Esophagus squamous epithelium (tissue), 5 donors: ENCODE measurements at regions not wholly inside any gene's neighbourhood (a gene's known extent, or its start where the extent isn't known, plus 50 kb on each side); places are given as distances from the start of the nearest gene placed in this dataset.
"Not testable (repeated sequence)": the region's sequence is repeated elsewhere in the genome, so short reads cannot be mapped to it uniquely, and the experiment has no call there.

Experiments
- DNase-seq: peaks from one replicate; lab custom pipeline; 2025; lab: John Stamatoyannopoulos, UW
- H3K27ac ChIP-seq, 4 donors: fragments of 200-600 bp; sonication (generic); one replicate each; pipeline ENCODE4 v1.5.1; 2016 to 2019; ENCODE audit warnings: mild to moderate bottlenecking in 1 of 4
- H3K27me3 ChIP-seq, 4 donors: fragments of 200-600 bp; sonication (generic); 1 replicate in 3 of 4; 2 replicates in 1 of 4; pipeline versions ENCODE4 v1.5.1 to v1.6.0; 2017 to 2021; ENCODE audit warnings: antibody characterized with exemption in 1 of 4
- H3K36me3 ChIP-seq, 3 donors: fragments of 200-600 bp; sonication (generic); one replicate each; pipeline ENCODE4 v1.5.1; 2016 to 2019
- H3K4me1 ChIP-seq, 3 donors: fragments of 200-600 bp; sonication (generic); one replicate each; pipeline ENCODE4 v1.5.1; 2017 to 2019
- H3K4me3 ChIP-seq, 4 donors: fragments of 200-600 bp; sonication (generic); 1 replicate in 3 of 4; 2 replicates in 1 of 4; pipeline ENCODE4 v1.5.1; 2016 to 2019; ENCODE audit warnings: mild to moderate bottlenecking in 2 of 4, moderate library complexity in 1 of 4
- H3K9me3 ChIP-seq, 3 donors: fragments of 200-600 bp; sonication (generic); one replicate each; pipeline ENCODE4 v1.5.1; 2016 to 2019
- POLR2A ChIP-seq, 4 donors: fragments of 450-650 bp; IDR thresholded peaks; one replicate each; pipeline ENCODE4 v1.6.1; 2017; ENCODE audit warnings: antibody characterized with exemption in 4 of 4, mild to moderate bottlenecking in 4 of 4, moderate library complexity in 3 of 4
- WGBS, 2 donors: methylation state at CpG; one replicate each; pipeline ENCODE4 v1.1.5; 2018; 5-methylcytosine and 5-hydroxymethylcytosine counted together
- intact Hi-C: fragments of 100-400 bp; cut with DNase I; formaldehyde crosslinking; loops from one replicate; pipeline ENCODE4 v1.15.0; 2022
- TF ChIP-seq, protein P1 (sequence below), 6 experiments: fragments of 450-650 bp in 4 of 6; fragments of 200-600 bp in 2 of 6; sonication (generic) in 2 of 6; IDR thresholded peaks; one replicate each; pipeline ENCODE4 v1.5.1; 2016 to 2019; ENCODE audit warnings: antibody characterized with exemption in 6 of 6, mild to moderate bottlenecking in 4 of 6, moderate library complexity in 4 of 6
- donor health status: DM: yes; HTN: yes; CAD: no.

GRCh38 chr13:56530096-56530495, 610.6 kb upstream of the PRR20A start:
- Histone ChIP-seq H3K4me3 (no peak overlapping the region), H3K36me3 (no peaks in the 10 kb centered on the region), H3K27ac (no peak overlapping the region), H3K9me3 (no peaks in the 10 kb centered on the region), H3K27me3 (no peaks in the 10 kb centered on the region), H3K4me1 (no peaks in the 10 kb centered on the region)
- TF ChIP-seq, protein P1, sequence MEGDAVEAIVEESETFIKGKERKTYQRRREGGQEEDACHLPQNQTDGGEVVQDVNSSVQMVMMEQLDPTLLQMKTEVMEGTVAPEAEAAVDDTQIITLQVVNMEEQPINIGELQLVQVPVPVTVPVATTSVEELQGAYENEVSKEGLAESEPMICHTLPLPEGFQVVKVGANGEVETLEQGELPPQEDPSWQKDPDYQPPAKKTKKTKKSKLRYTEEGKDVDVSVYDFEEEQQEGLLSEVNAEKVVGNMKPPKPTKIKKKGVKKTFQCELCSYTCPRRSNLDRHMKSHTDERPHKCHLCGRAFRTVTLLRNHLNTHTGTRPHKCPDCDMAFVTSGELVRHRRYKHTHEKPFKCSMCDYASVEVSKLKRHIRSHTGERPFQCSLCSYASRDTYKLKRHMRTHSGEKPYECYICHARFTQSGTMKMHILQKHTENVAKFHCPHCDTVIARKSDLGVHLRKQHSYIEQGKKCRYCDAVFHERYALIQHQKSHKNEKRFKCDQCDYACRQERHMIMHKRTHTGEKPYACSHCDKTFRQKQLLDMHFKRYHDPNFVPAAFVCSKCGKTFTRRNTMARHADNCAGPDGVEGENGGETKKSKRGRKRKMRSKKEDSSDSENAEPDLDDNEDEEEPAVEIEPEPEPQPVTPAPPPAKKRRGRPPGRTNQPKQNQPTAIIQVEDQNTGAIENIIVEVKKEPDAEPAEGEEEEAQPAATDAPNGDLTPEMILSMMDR (IDR thresholded peaks at IDR 0.05) = no peak
- no peak for TF ChIP-seq POLR2A (IDR thresholded peaks at IDR 0.05)
- WGBS, 2 donors = 100% methylated on average over 1 of the region's 1 CpG
- no peak for DNase-seq
- intact Hi-C loops = no loop called here

DNA sequence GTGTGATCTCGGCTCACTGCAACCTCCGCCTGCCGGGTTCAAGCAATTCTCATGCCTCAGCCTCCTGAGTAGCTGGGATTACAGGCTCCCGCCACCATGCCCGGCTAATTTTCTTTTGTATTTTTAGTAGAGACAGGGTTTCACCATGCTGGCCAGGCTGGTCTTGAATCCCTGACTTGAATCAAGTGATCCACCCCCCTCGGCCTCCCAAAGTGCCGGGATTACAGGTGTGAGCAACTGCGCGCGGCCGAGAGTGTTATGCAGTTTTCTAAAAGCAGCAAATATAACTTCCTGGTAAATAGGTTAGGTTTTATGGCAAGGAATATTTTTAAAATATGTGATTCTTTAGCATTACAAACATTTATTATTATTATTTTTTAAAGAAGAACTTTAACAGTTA, 592.8 kb upstream of the PRR20A start:
- H3K9me3 ChIP-seq, H3K27me3 ChIP-seq, intact Hi-C loops, H3K36me3 ChIP-seq, H3K4me3 ChIP-seq, H3K4me1 ChIP-seq, DNase-seq, H3K27ac ChIP-seq: not testable (repeated sequence)
- WGBS, 2 donors = 93 to 95% methylated on average over 11 of the region's 11 CpGs

- no peak for DNase-seq
- TF ChIP-seq, protein P1 (IDR thresholded peaks at IDR 0.05) = no peak
- TF ChIP-seq POLR2A (IDR thresholded peaks at IDR 0.05) = no peak
- no peak overlapping the region for H3K27ac ChIP-seq
These were observed 581.9 kb upstream of the PRR20A start for GRCh38 chr13:56558698-56559320.

DNA sequence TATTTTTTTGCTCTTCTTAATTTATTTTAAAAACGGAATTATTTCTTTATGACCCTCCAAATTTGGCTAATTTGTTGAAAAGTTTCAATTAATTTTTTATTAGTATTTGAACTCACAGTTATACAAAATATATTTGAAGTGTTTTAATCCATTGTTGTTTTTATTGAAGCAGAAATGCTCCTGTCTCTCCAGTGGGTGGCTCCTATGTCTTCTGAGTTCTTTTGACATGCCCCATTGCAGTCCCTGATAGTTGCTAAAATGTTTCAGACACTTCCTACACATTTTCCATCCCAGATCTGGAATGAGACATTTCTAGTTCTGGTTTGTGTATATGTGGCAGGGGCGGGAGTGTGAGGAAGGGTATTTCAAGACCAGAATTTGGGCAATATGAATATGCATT, 579.4 kb upstream of the PRR20A start:
- H3K4me1 ChIP-seq = no peaks in the 10 kb centered on the region
- TF ChIP-seq, protein P1 (IDR thresholded peaks at IDR 0.05) = no peak
- no peak for TF ChIP-seq POLR2A (IDR thresholded peaks at IDR 0.05)
- 62 to 66% methylated on average over 2 of the region's 2 CpGs for WGBS, 2 donors
- no peaks in the 10 kb centered on the region for H3K36me3 ChIP-seq
- H3K27ac ChIP-seq = no peak overlapping the region
- no peaks in the 10 kb centered on the region for H3K27me3 ChIP-seq
- intact Hi-C loops = no loop called here
- H3K4me3 ChIP-seq = no peak overlapping the region
- no peaks in the 10 kb centered on the region for H3K9me3 ChIP-seq
- DNase-seq = no peak

More at GRCh38 chr13:56558698-56559320, 581.9 kb upstream of the PRR20A start:
- Histone ChIP-seq H3K4me1 (no peaks in the 10 kb centered on the region), H3K27me3 (no peaks in the 10 kb centered on the region), H3K9me3 (no peaks in the 10 kb centered on the region), H3K36me3 (no peaks in the 10 kb centered on the region), H3K4me3 (no peak overlapping the region)
- 45 to 66% methylated on average over 2 to 4 of the region's 4 CpGs for WGBS, 2 donors
- intact Hi-C loops = no loop called here

GRCh38 chr13:56563663-56564062, 577.1 kb upstream of the PRR20A start:
- no peaks in the 10 kb centered on the region for H3K36me3 ChIP-seq
- DNase-seq = no peak
- no peaks in the 10 kb centered on the region for H3K4me1 ChIP-seq
- no peaks in the 10 kb centered on the region for H3K27me3 ChIP-seq
- TF ChIP-seq, protein P1 (IDR thresholded peaks at IDR 0.05) = no peak
- no peak for TF ChIP-seq POLR2A (IDR thresholded peaks at IDR 0.05)
- intact Hi-C loops = no loop called here
- no peaks in the 10 kb centered on the region for H3K9me3 ChIP-seq
- 44 to 56% methylated on average over 4 of the region's 4 CpGs for WGBS, 2 donors
- H3K4me3 ChIP-seq = no peak overlapping the region
- no peak overlapping the region for H3K27ac ChIP-seq

DNA sequence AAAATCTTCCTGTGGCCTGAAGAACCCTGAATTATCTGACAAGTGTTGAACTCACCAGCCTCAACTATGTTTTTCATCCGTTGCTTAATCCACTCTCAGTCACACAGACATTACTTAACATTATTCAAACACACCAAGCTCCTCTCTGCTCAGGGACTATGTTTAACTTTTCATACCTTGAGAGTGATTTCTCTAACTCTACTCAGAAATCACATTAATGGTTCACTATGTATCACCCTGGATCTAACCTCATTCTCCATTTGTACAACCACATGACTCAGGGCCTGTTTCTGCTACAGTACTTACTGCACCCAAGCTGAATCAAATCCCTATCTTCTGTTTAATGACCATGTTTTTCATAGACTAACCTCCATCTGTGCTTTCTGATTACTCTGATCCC, 553.7 kb upstream of the PRR20A start:
- DNase-seq = no peak
- intact Hi-C loops = no loop called here
- TF ChIP-seq POLR2A (IDR thresholded peaks at IDR 0.05) = no peak
- TF ChIP-seq, protein P1 (IDR thresholded peaks at IDR 0.05) = no peak
- H3K27ac ChIP-seq = no peak overlapping the region
- H3K4me1 ChIP-seq = no peaks in the 10 kb centered on the region
- H3K27me3 ChIP-seq = no peaks in the 10 kb centered on the region
- H3K9me3 ChIP-seq = peaks cover 0 to 9% (median 5%) of the 10 kb centered on the region in 3 donors
- no peaks in the 10 kb centered on the region for H3K36me3 ChIP-seq
- 24 to 54% methylated on average over 1 of the region's 1 CpG for WGBS, 2 donors
- H3K4me3 ChIP-seq = no peak overlapping the region
